HG03342 (cell line): ENCODE measurements at regions not wholly inside any gene's neighbourhood (a gene's known extent, or its start where the extent isn't known, plus 50 kb on each side); places are given as distances from the start of the nearest gene placed in this dataset.

Experiments
- ATAC-seq: cut with Tn5 transposase; IDR thresholded peaks from one replicate; pipeline ENCODE4 v1.9.1; 2021; ENCODE audit warnings: mild to moderate bottlenecking, moderate library complexity; ENCODE audit not compliant: unreplicated experiment

DNA sequence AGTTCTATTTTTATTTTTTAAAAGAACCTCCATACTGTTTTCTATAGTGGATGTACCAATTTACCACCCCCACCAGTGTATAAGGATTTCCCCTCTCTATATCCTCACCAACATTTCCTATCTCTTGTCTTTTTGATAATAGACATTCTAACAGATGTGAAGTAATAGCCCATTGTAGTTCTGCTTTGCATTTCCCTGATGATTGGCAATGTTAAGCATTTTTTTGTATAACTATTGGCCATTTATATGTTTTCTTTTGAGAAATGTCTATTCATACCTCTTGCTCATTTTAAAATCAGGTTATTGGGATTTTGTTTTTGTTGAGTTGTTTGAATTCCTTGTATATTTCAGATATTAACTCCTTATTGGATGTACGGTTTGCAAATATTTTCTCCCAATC lies 251.1 kb upstream of the HTR2C start:
- ATAC-seq: no peak

DNA sequence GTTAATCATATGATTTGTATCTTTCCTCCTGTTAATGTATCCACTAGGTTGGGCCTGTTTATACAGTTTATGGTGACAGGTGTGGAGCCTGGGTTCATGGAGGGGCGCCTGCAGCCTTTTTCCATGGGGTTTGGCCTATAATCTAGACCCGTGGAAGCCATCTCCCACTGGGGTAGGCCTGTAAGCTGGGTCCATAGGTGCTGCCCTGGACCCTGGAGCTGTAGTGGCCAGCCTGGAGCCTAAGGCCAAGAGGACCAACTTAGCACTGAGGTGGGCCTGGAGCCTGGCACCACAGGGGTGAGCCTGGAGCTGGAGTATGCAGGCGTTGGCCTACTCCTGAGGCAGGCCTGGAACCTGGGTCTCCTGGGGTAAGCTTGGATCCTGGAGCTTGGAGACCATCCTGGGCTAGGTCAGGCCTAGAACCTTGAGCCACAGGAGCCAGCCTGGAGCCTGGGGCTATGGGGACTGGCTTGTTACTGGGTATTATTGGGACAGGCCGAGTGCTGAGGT lies 249.4 kb upstream of the HTR2C start:
- no peak for ATAC-seq

- no peak for ATAC-seq
Measured at GRCh38 chrX:114338870-114339269, 245.0 kb upstream of the HTR2C start.

- ATAC-seq: peak; percentile 95
Measured at GRCh38 chrX:114344756-114345349, 239.0 kb upstream of the HTR2C start.

DNA sequence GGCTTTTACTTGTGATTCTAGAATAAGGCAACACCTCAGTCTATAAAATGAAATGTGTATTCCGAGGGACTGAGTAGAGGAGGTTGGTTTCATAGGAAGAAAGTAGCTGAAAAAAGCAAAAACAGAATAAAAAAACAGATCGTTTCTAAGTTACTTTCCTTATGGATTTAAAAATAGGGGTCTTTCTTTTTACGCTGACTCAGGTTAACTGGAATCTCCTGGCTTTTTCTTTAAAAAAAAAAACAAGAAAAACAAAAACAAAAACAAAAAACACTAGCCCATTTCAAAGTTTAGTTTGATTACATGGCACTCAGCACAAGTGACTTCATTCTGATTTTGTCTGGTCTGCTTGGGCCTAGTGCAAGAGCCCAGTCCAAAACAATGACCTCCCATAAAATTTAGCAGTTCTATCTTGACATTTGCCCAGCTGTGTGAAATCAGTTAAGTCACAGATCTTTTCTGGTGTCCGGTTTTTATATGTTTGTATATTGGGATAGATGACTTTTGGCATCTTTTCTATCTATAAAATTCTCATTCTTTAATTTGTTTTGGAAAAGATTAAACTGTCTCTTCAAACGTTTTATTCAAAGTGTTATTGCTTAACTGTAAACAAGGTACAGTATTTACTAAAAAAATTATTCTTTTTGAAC lies 222.7 kb upstream of the HTR2C start:
- no peak for ATAC-seq

GRCh38 chrX:114363346-114363745 lies 220.5 kb upstream of the HTR2C start:
- no peak for ATAC-seq

GRCh38 chrX:114365065-114365834 lies 218.6 kb upstream of the HTR2C start:
- no peak for ATAC-seq

DNA sequence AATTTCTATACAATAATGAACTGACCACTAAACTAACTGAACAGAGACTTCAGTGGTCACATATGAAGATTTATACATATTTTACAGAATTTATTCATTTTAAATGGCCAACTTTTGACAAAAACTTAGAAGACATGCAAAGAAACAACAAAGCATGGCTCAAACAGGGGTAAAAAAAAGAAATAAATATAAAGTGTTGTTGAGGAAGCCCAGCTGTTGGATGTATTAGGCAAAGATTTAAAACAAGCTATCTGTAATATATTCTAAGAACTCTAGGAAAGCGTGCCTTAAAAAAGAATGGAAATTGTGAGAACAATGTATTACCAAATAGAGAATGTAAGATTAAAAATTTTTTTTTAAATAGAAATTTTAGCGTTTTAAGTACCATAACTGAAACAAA lies 210.9 kb upstream of the HTR2C start:
- ATAC-seq: no peak

GRCh38 chrX:114390251-114390796 lies 193.6 kb upstream of the HTR2C start:
- no peak for ATAC-seq
